ENCODE measurements at regions not wholly inside any gene's neighbourhood (a gene's known extent, or its start where the extent isn't known, plus 50 kb on each side); places are given as distances from the start of the nearest gene placed in this dataset.

DNA sequence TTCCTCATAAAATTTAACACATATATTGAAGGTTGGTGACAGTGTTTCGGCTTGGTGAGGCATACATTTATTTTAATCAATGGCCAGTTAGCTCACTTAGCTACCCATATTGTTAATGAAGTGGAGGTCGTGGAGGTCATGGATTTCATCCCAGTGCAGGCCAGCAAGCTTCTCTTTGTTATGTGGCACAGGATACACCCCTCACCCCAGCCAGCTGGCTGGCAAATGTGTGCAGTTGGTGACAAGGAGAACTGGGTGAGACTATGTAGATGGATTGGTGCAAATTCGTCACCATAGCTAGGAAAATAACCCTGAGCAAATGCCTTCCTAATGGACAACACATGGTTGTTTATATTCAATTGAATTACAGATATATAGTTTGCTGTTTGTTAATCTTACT lies 50.5 kb upstream of the FOXP2 start:
- TF ChIP-seq, protein P1, sequence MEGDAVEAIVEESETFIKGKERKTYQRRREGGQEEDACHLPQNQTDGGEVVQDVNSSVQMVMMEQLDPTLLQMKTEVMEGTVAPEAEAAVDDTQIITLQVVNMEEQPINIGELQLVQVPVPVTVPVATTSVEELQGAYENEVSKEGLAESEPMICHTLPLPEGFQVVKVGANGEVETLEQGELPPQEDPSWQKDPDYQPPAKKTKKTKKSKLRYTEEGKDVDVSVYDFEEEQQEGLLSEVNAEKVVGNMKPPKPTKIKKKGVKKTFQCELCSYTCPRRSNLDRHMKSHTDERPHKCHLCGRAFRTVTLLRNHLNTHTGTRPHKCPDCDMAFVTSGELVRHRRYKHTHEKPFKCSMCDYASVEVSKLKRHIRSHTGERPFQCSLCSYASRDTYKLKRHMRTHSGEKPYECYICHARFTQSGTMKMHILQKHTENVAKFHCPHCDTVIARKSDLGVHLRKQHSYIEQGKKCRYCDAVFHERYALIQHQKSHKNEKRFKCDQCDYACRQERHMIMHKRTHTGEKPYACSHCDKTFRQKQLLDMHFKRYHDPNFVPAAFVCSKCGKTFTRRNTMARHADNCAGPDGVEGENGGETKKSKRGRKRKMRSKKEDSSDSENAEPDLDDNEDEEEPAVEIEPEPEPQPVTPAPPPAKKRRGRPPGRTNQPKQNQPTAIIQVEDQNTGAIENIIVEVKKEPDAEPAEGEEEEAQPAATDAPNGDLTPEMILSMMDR (IDR thresholded peaks at IDR 0.05; ENCODE audit: low read depth, low read length), result no peak
- DNase-seq (ENCODE audit: extremely low read depth, low read depth), result no peak

DNA sequence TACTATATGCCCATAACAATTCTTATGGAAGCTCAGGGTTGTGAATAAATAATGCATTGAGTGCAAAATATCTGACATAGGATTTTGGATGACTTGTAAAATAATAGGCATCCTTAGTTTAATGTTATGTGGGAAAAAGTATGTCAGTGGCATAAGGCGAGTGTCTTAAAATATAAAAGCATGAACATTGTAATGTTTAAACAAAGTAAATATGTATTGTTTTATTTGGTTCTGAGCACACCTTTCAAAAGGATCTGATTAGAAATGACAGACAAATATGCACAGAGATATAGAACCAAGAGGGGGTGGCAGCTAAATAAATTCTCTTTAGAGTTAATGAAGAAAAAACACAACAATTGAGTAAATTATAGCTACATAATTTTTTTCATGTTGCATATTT lies 51.3 kb upstream of the FOXP2 start:
- no peak for DNase-seq (ENCODE audit: extremely low read depth, low read depth)
- TF ChIP-seq, protein P1 (IDR thresholded peaks at IDR 0.05; ENCODE audit: low read depth, low read length), result no peak

DNA sequence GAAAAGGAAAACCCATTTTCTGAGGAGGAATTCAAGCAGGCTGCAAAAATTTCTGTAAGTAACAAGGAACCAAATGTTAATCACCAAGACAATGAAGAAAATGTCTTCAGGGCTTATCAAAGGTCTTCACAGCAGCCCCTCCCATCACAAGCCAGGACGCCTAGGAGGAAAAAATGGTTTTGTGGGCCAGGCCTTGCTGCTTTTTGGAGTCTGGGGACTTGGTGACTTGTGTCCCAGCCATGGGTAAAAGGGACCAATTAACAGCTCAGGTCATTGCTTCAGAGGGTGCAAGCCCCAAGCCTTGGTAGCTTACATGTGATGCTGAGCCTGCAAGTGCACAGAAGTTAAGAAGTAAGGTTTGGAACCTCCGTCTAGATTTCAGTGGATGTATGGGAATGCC lies 55.7 kb upstream of the FOXP2 start:
- DNase-seq (ENCODE audit: extremely low read depth, low read depth), result no peak
- TF ChIP-seq, protein P1 (IDR thresholded peaks at IDR 0.05; ENCODE audit: low read depth, low read length), result no peak

DNA sequence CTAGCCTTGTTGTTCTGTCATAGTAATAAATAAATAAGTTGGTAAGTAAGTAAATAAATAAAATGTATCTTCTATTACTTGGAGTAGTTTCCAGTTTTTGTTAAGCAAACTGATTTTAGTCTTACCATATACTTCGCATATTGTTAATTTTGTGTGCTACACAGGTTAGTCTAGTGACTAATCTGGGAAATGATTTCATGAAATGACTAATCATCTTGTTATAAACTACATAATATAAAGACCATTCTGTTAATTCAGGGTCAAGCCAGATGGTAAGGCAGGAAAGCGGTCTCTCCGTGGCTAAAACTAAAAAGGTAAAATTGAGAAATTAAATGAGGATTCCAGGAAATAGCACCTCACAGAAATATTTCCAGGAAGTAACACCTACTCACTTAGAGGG lies 58.5 kb upstream of the FOXP2 start:
- TF ChIP-seq, protein P1 (IDR thresholded peaks at IDR 0.05; ENCODE audit: low read depth, low read length), result no peak
- no peak for DNase-seq (ENCODE audit: extremely low read depth, low read depth)

DNA sequence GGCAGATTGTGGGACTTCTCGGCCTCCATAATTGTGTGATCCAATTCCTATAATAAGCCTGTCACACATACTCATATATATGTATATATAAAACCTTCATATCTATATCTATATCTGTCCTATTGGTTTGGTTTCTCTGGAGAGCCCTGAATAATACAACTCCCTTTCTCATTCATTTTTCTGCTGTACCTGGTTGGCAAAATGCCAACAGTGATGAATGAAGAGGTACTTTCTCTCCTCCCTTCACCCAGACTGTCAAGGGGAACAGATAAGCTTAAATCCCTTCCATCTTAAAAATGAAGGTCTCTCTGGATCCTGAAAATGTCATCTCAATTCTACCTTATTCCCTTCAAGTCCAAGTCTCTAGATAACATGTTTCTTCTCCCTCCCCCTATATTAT lies 60.3 kb upstream of the FOXP2 start:
- no peak for DNase-seq (ENCODE audit: extremely low read depth, low read depth)
- TF ChIP-seq, protein P1 (IDR thresholded peaks at IDR 0.05; ENCODE audit: low read depth, low read length), result no peak

DNA sequence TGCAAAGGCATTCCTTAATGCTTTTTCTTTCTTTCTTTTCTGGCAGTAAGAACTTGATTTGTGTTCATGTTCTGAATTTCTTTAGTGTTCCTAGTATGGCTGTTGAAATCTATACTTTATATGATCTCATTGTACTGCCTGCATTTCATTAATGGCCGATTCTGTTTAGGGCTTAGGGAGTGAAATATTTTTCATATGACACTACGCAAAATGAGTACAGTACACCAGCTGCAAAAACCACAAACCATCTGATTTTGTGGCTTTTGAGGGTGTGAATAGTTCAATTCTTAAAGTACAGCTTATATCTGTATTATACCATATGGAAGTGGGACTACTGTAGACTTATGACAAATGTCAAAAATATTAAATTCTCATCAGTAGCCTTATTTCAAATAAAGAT lies 69.1 kb upstream of the FOXP2 start:
- DNase-seq (ENCODE audit: extremely low read depth, low read depth), result no peak
- TF ChIP-seq, protein P1 (IDR thresholded peaks at IDR 0.05; ENCODE audit: low read depth, low read length), result no peak

DNA sequence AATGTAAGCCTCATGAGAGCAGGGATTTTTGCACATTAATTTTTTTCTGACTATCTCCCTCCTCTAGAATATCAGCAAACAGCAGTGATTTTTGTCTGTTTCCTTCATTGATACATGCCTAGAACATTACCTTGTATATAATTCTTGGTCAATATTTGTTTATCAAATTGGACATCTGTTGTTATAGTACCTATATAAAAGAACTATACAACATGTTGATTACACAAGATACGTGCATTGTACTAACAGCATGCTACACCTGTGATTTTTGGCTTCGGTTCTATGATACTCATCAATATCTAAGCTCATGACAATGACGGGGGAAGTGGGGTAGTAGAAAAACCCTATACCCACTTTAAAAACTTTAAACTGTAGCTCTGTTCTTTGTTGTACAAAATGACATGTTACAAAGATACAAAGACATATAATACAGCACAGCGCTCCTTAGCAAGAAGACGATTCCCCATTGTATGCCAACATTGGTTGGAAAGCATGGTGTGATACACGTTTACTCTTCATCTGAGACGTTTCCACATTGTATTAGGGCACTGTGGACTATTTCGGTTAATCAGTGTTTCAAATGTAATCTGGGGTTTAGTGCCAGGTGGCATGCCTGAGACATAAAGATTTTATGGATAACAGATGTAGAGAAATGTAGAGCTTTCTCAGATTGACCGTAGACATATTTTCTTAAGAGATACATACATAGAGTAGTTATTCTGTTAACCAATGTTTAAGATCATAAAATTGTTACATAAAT lies 70.5 kb upstream of the FOXP2 start:
- TF ChIP-seq, protein P1 (IDR thresholded peaks at IDR 0.05; ENCODE audit: low read depth, low read length), result no peak
- no peak for DNase-seq (ENCODE audit: extremely low read depth, low read depth)
